ENCODE measurements at regions not wholly inside any gene's neighbourhood (a gene's known extent, or its start where the extent isn't known, plus 50 kb on each side); places are given as distances from the start of the nearest gene placed in this dataset.

DNA sequence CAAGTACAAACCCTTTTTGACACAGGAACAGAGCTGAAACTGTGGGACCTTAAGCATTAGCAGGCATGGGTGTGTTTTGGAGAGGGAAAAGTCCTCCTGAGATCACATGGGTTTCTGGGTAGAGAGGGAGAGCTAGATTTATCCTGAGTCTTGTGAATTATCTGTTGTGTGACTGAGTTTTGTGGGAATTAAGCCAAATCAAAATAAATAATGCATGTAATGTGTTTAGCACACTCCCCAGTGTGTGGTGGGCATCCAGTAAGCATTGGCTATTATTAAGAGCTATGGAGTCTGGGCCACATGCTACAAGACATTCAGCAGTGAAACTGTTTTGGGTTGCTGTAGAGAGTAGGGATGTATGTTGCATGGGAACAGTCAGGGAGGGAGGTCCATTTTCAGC is 75.3 kb upstream of the JAG1 start:
- H4K20me1 ChIP-seq (ENCODE audit: insufficient read depth) = no peaks in the 10 kb centered on the region
- no peaks in the 10 kb centered on the region for H3F3A ChIP-seq (ENCODE audit: insufficient read depth, low read length, poor library complexity, severe bottlenecking)
- H3K79me2 ChIP-seq (replicated peaks; ENCODE audit: insufficient read depth, low read length) = no peaks in the 10 kb centered on the region
- H3K4me2 ChIP-seq (ENCODE audit: low read length) = no peak overlapping the region
- H3K9ac ChIP-seq (ENCODE audit: low read length) = no peak overlapping the region
- H3K27ac ChIP-seq (ENCODE audit: low read length) = no peak overlapping the region
- H3K4me3 ChIP-seq (ENCODE audit: low read length) = no peak overlapping the region
- no peak overlapping the region for H2AFZ ChIP-seq (ENCODE audit: low read depth, low read length)
- no peaks in the 10 kb centered on the region for H3K36me3 ChIP-seq (ENCODE audit: insufficient read depth, low read length)
- no peaks in the 10 kb centered on the region for H3K9me2 ChIP-seq (ENCODE audit: insufficient read depth, low read length)
- TF ChIP-seq EP300 (conservative IDR thresholded peaks at IDR 0.05; ENCODE audit: poor library complexity, severe bottlenecking) = no peak
- TF ChIP-seq MXI1 (conservative IDR thresholded peaks at IDR 0.05; ENCODE audit: poor library complexity, severe bottlenecking) = no peak
- TF ChIP-seq RAD21 (conservative IDR thresholded peaks at IDR 0.05) = no peak
- no peaks in the 10 kb centered on the region for H3K9me3 ChIP-seq (ENCODE audit: low read length)
- H3K27me3 ChIP-seq (ENCODE audit: insufficient read depth, low read depth, low read length) = no peaks in the 10 kb centered on the region

DNA sequence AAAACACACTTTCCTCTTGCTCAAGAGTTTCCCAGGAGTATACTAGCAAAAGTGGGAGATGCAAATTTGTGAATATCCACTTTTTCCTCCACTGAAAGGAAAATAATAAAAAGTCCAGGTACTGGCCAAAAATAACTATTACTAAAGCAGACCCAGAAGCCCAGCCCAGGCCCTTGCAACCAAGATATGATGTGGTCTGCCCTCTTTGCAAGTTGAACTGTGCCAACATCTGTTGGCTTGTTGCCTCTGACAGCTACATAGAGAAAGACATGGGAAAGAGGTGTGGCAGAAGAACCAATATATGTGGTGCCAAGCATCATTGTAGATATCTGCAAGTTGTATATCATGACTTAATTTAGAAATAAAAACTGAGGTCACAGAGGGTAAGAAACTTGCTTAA is 78.4 kb upstream of the JAG1 start:
- no peaks in the 10 kb centered on the region for H3K27me3 ChIP-seq (ENCODE audit: insufficient read depth, low read depth, low read length)
- TF ChIP-seq SMC3 (conservative IDR thresholded peaks at IDR 0.05; ENCODE audit: poor library complexity) (no peak), EZH2 (IDR thresholded peaks at IDR 0.05; ENCODE audit: borderline replicate concordance, insufficient read depth, low read length, poor library complexity, severe bottlenecking) (no peak), EP300 (conservative IDR thresholded peaks at IDR 0.05; ENCODE audit: poor library complexity, severe bottlenecking) (no peak), TAF1 (IDR thresholded peaks at IDR 0.05; ENCODE audit: low read depth) (no peak), RAD21 (conservative IDR thresholded peaks at IDR 0.05) (no peak), POLR2AphosphoS5 (IDR thresholded peaks at IDR 0.05) (no peak), MXI1 (conservative IDR thresholded peaks at IDR 0.05; ENCODE audit: poor library complexity, severe bottlenecking) (no peak)
- TF ChIP-seq, protein P1, sequence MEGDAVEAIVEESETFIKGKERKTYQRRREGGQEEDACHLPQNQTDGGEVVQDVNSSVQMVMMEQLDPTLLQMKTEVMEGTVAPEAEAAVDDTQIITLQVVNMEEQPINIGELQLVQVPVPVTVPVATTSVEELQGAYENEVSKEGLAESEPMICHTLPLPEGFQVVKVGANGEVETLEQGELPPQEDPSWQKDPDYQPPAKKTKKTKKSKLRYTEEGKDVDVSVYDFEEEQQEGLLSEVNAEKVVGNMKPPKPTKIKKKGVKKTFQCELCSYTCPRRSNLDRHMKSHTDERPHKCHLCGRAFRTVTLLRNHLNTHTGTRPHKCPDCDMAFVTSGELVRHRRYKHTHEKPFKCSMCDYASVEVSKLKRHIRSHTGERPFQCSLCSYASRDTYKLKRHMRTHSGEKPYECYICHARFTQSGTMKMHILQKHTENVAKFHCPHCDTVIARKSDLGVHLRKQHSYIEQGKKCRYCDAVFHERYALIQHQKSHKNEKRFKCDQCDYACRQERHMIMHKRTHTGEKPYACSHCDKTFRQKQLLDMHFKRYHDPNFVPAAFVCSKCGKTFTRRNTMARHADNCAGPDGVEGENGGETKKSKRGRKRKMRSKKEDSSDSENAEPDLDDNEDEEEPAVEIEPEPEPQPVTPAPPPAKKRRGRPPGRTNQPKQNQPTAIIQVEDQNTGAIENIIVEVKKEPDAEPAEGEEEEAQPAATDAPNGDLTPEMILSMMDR (IDR thresholded peaks at IDR 0.05; ENCODE audit: poor library complexity, severe bottlenecking) = no peak
- TF ChIP-seq, protein P2, sequence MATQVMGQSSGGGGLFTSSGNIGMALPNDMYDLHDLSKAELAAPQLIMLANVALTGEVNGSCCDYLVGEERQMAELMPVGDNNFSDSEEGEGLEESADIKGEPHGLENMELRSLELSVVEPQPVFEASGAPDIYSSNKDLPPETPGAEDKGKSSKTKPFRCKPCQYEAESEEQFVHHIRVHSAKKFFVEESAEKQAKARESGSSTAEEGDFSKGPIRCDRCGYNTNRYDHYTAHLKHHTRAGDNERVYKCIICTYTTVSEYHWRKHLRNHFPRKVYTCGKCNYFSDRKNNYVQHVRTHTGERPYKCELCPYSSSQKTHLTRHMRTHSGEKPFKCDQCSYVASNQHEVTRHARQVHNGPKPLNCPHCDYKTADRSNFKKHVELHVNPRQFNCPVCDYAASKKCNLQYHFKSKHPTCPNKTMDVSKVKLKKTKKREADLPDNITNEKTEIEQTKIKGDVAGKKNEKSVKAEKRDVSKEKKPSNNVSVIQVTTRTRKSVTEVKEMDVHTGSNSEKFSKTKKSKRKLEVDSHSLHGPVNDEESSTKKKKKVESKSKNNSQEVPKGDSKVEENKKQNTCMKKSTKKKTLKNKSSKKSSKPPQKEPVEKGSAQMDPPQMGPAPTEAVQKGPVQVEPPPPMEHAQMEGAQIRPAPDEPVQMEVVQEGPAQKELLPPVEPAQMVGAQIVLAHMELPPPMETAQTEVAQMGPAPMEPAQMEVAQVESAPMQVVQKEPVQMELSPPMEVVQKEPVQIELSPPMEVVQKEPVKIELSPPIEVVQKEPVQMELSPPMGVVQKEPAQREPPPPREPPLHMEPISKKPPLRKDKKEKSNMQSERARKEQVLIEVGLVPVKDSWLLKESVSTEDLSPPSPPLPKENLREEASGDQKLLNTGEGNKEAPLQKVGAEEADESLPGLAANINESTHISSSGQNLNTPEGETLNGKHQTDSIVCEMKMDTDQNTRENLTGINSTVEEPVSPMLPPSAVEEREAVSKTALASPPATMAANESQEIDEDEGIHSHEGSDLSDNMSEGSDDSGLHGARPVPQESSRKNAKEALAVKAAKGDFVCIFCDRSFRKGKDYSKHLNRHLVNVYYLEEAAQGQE (IDR thresholded peaks at IDR 0.05; ENCODE audit: borderline replicate concordance) = no peak
- no peak overlapping the region for H3K9ac ChIP-seq (ENCODE audit: low read length)
- H3F3A ChIP-seq (ENCODE audit: insufficient read depth, low read length, poor library complexity, severe bottlenecking) = no peaks in the 10 kb centered on the region
- no peak overlapping the region for H3K4me3 ChIP-seq (ENCODE audit: low read length)
- H3K36me3 ChIP-seq (ENCODE audit: insufficient read depth, low read length) = no peaks in the 10 kb centered on the region
- no peaks in the 10 kb centered on the region for H3K79me2 ChIP-seq (replicated peaks; ENCODE audit: insufficient read depth, low read length)
- no peak overlapping the region for H2AFZ ChIP-seq (ENCODE audit: low read depth, low read length)
- H3K9me2 ChIP-seq (ENCODE audit: insufficient read depth, low read length) = no peaks in the 10 kb centered on the region
- no peak overlapping the region for H3K4me2 ChIP-seq (ENCODE audit: low read length)
- H3K27ac ChIP-seq (ENCODE audit: low read length) = no peak overlapping the region
- no peaks in the 10 kb centered on the region for H3K9me3 ChIP-seq (ENCODE audit: low read length)
- H4K20me1 ChIP-seq (ENCODE audit: insufficient read depth) = no peaks in the 10 kb centered on the region

DNA sequence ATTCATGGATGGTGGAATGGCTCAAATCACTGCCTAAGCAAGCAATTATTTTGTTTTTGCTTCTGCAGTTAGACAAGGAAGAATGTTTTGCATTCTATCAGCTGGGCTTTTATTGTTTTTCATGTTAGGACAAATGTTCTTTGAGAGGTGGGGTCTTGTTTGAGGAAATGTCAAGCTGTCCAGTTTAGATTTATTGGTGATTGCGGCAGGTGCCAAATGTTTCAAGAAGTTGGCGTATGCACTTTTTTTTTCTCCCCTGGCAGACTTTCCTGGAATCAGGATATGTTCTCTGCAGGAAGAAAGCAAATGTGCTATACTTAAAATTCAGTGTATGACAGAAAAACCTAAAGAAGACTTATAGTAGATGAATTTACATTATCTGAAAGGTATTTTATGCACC is 81.0 kb upstream of the JAG1 start:
- no peak overlapping the region for H3K9ac ChIP-seq (ENCODE audit: low read length)
- no peaks in the 10 kb centered on the region for H3K79me2 ChIP-seq (replicated peaks; ENCODE audit: insufficient read depth, low read length)
- no peak overlapping the region for H3K27ac ChIP-seq (ENCODE audit: low read length)
- no peaks in the 10 kb centered on the region for H3F3A ChIP-seq (ENCODE audit: insufficient read depth, low read length, poor library complexity, severe bottlenecking)
- H4K20me1 ChIP-seq (ENCODE audit: insufficient read depth) = no peaks in the 10 kb centered on the region
- no peaks in the 10 kb centered on the region for H3K27me3 ChIP-seq (ENCODE audit: insufficient read depth, low read depth, low read length)
- TF ChIP-seq TAF1 (IDR thresholded peaks at IDR 0.05; ENCODE audit: low read depth) (no peak), EZH2 (IDR thresholded peaks at IDR 0.05; ENCODE audit: borderline replicate concordance, insufficient read depth, low read length, poor library complexity, severe bottlenecking) (no peak), RAD21 (conservative IDR thresholded peaks at IDR 0.05) (no peak), EP300 (conservative IDR thresholded peaks at IDR 0.05; ENCODE audit: poor library complexity, severe bottlenecking) (no peak), SMC3 (conservative IDR thresholded peaks at IDR 0.05; ENCODE audit: poor library complexity) (no peak)
- H3K9me2 ChIP-seq (ENCODE audit: insufficient read depth, low read length) = no peaks in the 10 kb centered on the region
- H3K9me3 ChIP-seq (ENCODE audit: low read length) = no peaks in the 10 kb centered on the region
- H2AFZ ChIP-seq (ENCODE audit: low read depth, low read length) = no peak overlapping the region
- no peaks in the 10 kb centered on the region for H3K36me3 ChIP-seq (ENCODE audit: insufficient read depth, low read length)
- H3K4me2 ChIP-seq (ENCODE audit: low read length) = no peak overlapping the region
- no peak overlapping the region for H3K4me3 ChIP-seq (ENCODE audit: low read length)

Data from neural cell (in vitro differentiated cells).